Neural progenitor cell (in vitro differentiated cells): ENCODE measurements at regions not wholly inside any gene's neighbourhood (a gene's known extent, or its start where the extent isn't known, plus 50 kb on each side); places are given as distances from the start of the nearest gene placed in this dataset.
A peak's percentile ranks its signal among the peaks of the same experiment; 100 is the strongest.

ENCODE experiments used
- DNase-seq: peaks from one replicate; pipeline ENCODE4 v3.0.0-alpha.2; 2016; ENCODE audit warnings: low spot score
- H2AFZ ChIP-seq: fragments of 200-600 bp; sonication (generic); replicated peaks from 2 replicates; pipeline ENCODE4 v1.6.1; 2016; ENCODE audit warnings: antibody characterized with exemption
- H3F3A ChIP-seq: fragments of 200-600 bp; sonication (generic); 2 replicates; pipeline ENCODE4 v1.6.1; 2016; ENCODE audit warnings: antibody characterized with exemption, low read depth
- H3K27ac ChIP-seq: fragments of 200-600 bp; sonication (generic); 2 replicates; pipeline ENCODE4 v1.5.1; 2016; ENCODE audit warnings: mild to moderate bottlenecking
- H3K27me3 ChIP-seq: fragments of 200-600 bp; sonication (generic); 2 replicates; pipeline ENCODE4 v1.6.1; 2016; ENCODE audit warnings: mild to moderate bottlenecking, moderate library complexity
- H3K36me3 ChIP-seq: fragments of 200-600 bp; sonication (generic); 2 replicates; pipeline ENCODE4 v1.5.1; 2016
- H3K4me1 ChIP-seq: fragments of 200-600 bp; sonication (generic); 2 replicates; pipeline ENCODE4 v1.6.1; 2016; ENCODE audit warnings: mixed run types
- H3K4me2 ChIP-seq: fragments of 200-600 bp; sonication (generic); 2 replicates; pipeline ENCODE4 v1.6.1; 2016
- H3K4me3 ChIP-seq: fragments of 200-600 bp; sonication (generic); 2 replicates; pipeline ENCODE4 v1.5.1; 2016
- H3K79me2 ChIP-seq: fragments of 200-600 bp; sonication (generic); 2 replicates; pipeline ENCODE4 v1.6.1; 2016; ENCODE audit warnings: low read depth
- H3K9ac ChIP-seq: fragments of 200-600 bp; sonication (generic); 2 replicates; pipeline ENCODE4 v1.6.1; 2016
- H3K9me3 ChIP-seq: fragments of 200-600 bp; sonication (generic); 2 replicates; pipeline ENCODE4 v1.5.1; 2016; ENCODE audit warnings: low read depth
- H4K20me1 ChIP-seq: fragments of 200-600 bp; sonication (generic); 2 replicates; pipeline ENCODE4 v1.6.1; 2016; ENCODE audit warnings: low read depth
- H3K27ac Mint-ChIP-seq: 3 replicates; pipeline ENCODE4 v1.8.0; 2021; ENCODE audit warnings: mixed read lengths
- H3K27me3 Mint-ChIP-seq: 2 replicates; pipeline ENCODE4 v1.8.0; 2022; ENCODE audit warnings: low read depth, mild to moderate bottlenecking, inconsistent platforms, moderate library complexity, mixed read lengths; ENCODE audit not compliant: insufficient read depth
- H3K36me3 Mint-ChIP-seq: 3 replicates; pipeline ENCODE4 v1.8.0; 2021; ENCODE audit warnings: mixed read lengths
- H3K4me1 Mint-ChIP-seq: 3 replicates; pipeline ENCODE4 v1.8.0; 2021; ENCODE audit warnings: mixed read lengths
- H3K4me3 Mint-ChIP-seq: 3 replicates; pipeline ENCODE4 v1.8.0; 2021; ENCODE audit warnings: mild to moderate bottlenecking, moderate library complexity, mixed read lengths
- H3K9me3 Mint-ChIP-seq: 3 replicates; pipeline ENCODE4 v1.8.0; 2020; ENCODE audit warnings: mixed read lengths
- EZH2 ChIP-seq: fragments of 200-600 bp; sonication (generic); IDR thresholded peaks from 2 replicates; pipeline ENCODE4 v1.6.1; 2017; ENCODE audit warnings: antibody characterized with exemption, mild to moderate bottlenecking, moderate library complexity
- EZH2phosphoT487 ChIP-seq: fragments of 200-600 bp; sonication (generic); IDR thresholded peaks from 2 replicates; pipeline ENCODE4 v1.6.1; 2017; ENCODE audit warnings: antibody characterized with exemption
- TF ChIP-seq, protein P1 (sequence below): fragments of 200-600 bp; sonication (generic); IDR thresholded peaks from 2 replicates; pipeline ENCODE4 v1.5.1; 2017; ENCODE audit warnings: antibody characterized with exemption, mild to moderate bottlenecking

DNA sequence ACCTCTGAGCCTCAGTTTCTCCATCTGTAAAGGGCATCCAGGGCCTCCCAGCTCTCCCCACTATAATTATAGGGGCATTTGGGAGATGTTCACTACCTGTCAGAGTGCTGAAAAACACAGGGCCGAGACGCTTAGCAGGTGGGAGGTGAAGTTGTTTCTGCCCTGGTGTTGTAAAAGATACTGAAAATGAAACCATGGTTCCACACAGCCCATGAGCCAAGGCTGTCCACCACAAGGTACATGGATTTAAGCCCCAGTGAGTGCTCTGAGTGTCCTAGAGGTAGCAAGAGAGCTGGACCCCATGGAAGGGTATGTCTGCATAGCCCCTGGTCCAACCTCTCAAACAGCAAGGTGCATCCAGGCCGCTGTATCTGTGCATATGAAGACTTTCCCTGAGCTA lies 137.5 kb downstream of the C5orf15 start:
- Mint-ChIP-seq H3K36me3 (no peaks in the 10 kb centered on the region), H3K4me3 (no peak overlapping the region), H3K4me1 (peaks cover 3% of the 10 kb centered on the region), H3K9me3 (no peaks in the 10 kb centered on the region), H3K27me3 (peaks cover 3% of the 10 kb centered on the region), H3K27ac (peak overlapping the region; percentile 66)
- Histone ChIP-seq H3K27me3 (peaks cover 2% of the 10 kb centered on the region), H4K20me1 (no peaks in the 10 kb centered on the region), H3K4me1 (no peaks in the 10 kb centered on the region), H3F3A (no peaks in the 10 kb centered on the region), H3K36me3 (no peaks in the 10 kb centered on the region), H3K4me3 (no peak overlapping the region), H3K79me2 (no peaks in the 10 kb centered on the region), H2AFZ (no peak overlapping the region), H3K9ac (no peak overlapping the region), H3K27ac (no peak overlapping the region), H3K4me2 (no peak overlapping the region), H3K9me3 (no peaks in the 10 kb centered on the region)
- TF ChIP-seq, protein P1, sequence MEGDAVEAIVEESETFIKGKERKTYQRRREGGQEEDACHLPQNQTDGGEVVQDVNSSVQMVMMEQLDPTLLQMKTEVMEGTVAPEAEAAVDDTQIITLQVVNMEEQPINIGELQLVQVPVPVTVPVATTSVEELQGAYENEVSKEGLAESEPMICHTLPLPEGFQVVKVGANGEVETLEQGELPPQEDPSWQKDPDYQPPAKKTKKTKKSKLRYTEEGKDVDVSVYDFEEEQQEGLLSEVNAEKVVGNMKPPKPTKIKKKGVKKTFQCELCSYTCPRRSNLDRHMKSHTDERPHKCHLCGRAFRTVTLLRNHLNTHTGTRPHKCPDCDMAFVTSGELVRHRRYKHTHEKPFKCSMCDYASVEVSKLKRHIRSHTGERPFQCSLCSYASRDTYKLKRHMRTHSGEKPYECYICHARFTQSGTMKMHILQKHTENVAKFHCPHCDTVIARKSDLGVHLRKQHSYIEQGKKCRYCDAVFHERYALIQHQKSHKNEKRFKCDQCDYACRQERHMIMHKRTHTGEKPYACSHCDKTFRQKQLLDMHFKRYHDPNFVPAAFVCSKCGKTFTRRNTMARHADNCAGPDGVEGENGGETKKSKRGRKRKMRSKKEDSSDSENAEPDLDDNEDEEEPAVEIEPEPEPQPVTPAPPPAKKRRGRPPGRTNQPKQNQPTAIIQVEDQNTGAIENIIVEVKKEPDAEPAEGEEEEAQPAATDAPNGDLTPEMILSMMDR = no peak
- TF ChIP-seq EZH2phosphoT487 (no peak), EZH2 (no peak)
- DNase-seq = no peak

DNA sequence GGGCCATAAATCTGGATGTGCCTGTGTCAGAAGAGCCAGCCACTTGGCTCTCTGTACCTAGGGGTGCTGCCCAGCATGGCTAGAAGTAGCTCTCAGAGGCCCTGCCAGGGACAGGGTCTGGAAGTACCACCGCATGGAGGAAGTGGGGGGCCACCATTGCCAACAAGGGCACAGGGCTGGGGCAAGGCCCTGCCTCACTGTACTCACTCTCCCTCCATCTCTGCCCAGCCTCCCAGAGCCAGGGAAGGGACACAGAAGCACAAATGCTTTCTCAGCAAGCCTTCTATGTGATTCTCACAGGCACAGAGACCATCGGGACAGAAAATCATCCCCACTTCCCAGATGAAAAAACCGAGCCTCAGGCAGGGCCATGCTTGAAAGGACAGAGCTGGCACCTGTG lies 138.1 kb downstream of the C5orf15 start:
- TF ChIP-seq, protein P1 = no peak
- TF ChIP-seq EZH2 = no peak
- TF ChIP-seq EZH2phosphoT487 = no peak
- Histone ChIP-seq H3K79me2 (no peaks in the 10 kb centered on the region), H3K36me3 (no peaks in the 10 kb centered on the region), H3K27ac (no peak overlapping the region), H3K4me2 (no peak overlapping the region), H3K4me1 (no peaks in the 10 kb centered on the region), H3K9me3 (no peaks in the 10 kb centered on the region), H3K27me3 (no peaks in the 10 kb centered on the region), H3F3A (no peaks in the 10 kb centered on the region), H3K4me3 (no peak overlapping the region), H4K20me1 (no peaks in the 10 kb centered on the region), H2AFZ (no peak overlapping the region), H3K9ac (no peak overlapping the region)
- peaks cover 3% of the 10 kb centered on the region for H3K27me3 Mint-ChIP-seq
- H3K27ac Mint-ChIP-seq = no peak overlapping the region
- peaks cover 3% of the 10 kb centered on the region for H3K4me1 Mint-ChIP-seq
- no peak overlapping the region for H3K4me3 Mint-ChIP-seq
- H3K9me3 Mint-ChIP-seq = no peaks in the 10 kb centered on the region
- H3K36me3 Mint-ChIP-seq = no peaks in the 10 kb centered on the region
- no peak for DNase-seq

DNA sequence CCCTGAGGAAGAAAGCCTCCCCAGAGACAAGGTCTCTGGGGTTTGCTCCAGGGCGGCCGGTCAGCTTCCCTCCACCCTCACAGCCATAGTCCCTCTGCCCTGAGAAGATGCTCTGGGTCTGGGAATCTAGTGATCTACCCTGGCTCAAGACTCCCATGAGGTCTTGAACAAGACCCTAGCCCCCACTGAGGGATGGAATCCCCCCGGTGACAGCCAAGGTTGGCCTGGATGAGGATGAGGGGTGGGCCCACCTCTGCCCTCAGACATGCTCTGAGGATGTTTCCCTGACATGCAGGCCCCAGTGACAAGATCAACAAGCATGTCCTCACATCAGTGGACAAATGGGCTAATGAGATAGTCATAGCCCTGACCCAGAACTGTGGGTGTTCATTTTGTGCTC lies 138.6 kb downstream of the C5orf15 start:
- H2AFZ ChIP-seq = no peak overlapping the region
- Mint-ChIP-seq H3K9me3 (no peaks in the 10 kb centered on the region), H3K27me3 (peaks cover 6% of the 10 kb centered on the region), H3K4me1 (peaks cover 7% of the 10 kb centered on the region), H3K4me3 (no peak overlapping the region), H3K36me3 (no peaks in the 10 kb centered on the region), H3K27ac (no peak overlapping the region)
- H3K9me3 ChIP-seq = no peaks in the 10 kb centered on the region
- H3K27ac ChIP-seq = no peak overlapping the region
- H3F3A ChIP-seq = no peaks in the 10 kb centered on the region
- H3K79me2 ChIP-seq = no peaks in the 10 kb centered on the region
- H3K4me1 ChIP-seq = no peaks in the 10 kb centered on the region
- H3K27me3 ChIP-seq = no peaks in the 10 kb centered on the region
- no peak overlapping the region for H3K4me3 ChIP-seq
- no peak overlapping the region for H3K9ac ChIP-seq
- no peak overlapping the region for H3K4me2 ChIP-seq
- no peaks in the 10 kb centered on the region for H4K20me1 ChIP-seq
- TF ChIP-seq, protein P1 = no peak
- TF ChIP-seq EZH2 (no peak), EZH2phosphoT487 (no peak)
- no peaks in the 10 kb centered on the region for H3K36me3 ChIP-seq
- DNase-seq = no peak
